Vagina (tissue), 2 donors: ENCODE measurements at regions not wholly inside any gene's neighbourhood (a gene's known extent, or its start where the extent isn't known, plus 50 kb on each side); places are given as distances from the start of the nearest gene placed in this dataset.

Experiments used
- CTCF ChIP-seq, 3 experiments: fragments of 450-650 bp in 2 of 3; fragments of 200-600 bp in 1 of 3; sonication (generic) in 1 of 3; IDR thresholded peaks; one replicate each; pipeline ENCODE4 v1.5.1; 2017 to 2019; ENCODE audit warnings: antibody characterized with exemption in 3 of 3, mild to moderate bottlenecking in 2 of 3, moderate library complexity in 2 of 3
- POLR2AphosphoS5 ChIP-seq, 2 donors: sonication (generic); formaldehyde crosslinking; IDR thresholded peaks; one replicate each; pipeline ENCODE4 v1.9.0; 2017; ENCODE audit warnings: antibody characterized with exemption in 2 of 2, mild to moderate bottlenecking in 2 of 2, low read depth in 1 of 2; ENCODE audit not compliant: insufficient read depth in 1 of 2

- TF ChIP-seq CTCF (IDR thresholded peaks at IDR 0.05) (no peak), POLR2AphosphoS5 (IDR thresholded peaks at IDR 0.05; ENCODE audit: insufficient read depth in 1 of 2, low read depth in 1 of 2) (no peak)
Measured at GRCh38 chr4:154953691-154954090, 172.6 kb downstream of the RBM46 start.
